HepG2 (cell line): ENCODE measurements at regions not wholly inside any gene's neighbourhood (a gene's known extent, or its start where the extent isn't known, plus 50 kb on each side); places are given as distances from the start of the nearest gene placed in this dataset.

Source experiments
- ATAC-seq: fragments of 200-7000 bp; cut with Tn5 transposase; 3 replicates; pipeline ENCODE4 v1.9.1; 2020; ENCODE audit warnings: mild to moderate bottlenecking, moderate library complexity
- BruUV-seq: library from RNA; stranded (reverse); fragments of 400-500 nt; replicated peaks from 2 replicates; lab custom pipeline; 2021; lab: Mats Ljungman, UMichigan
- CTCF ChIA-PET: fragments of 300-600 bp; formaldehyde crosslinking; extraction: SDS; loops from one replicate; lab custom pipeline; 2021; ENCODE audit warnings: low total read pairs, inconsistent platforms, low intra/inter-chr PET ratio; lab: Yijun Ruan, JAX
- POLR2A ChIA-PET: fragments of 350-600 bp; sonication (Branson Sonifier 250); formaldehyde crosslinking; loops from one replicate; lab custom pipeline; 2020; ENCODE audit warnings: antibody characterized with exemption, inconsistent platforms; lab: Yijun Ruan, JAX
- DNase-seq: peaks from one replicate; pipeline ENCODE4 v3.0.0-alpha.2; 2015; ENCODE audit warnings: low spot score
- FAIRE-seq: peaks from 3 replicates; lab custom pipeline; 2011; peaks lifted over from hg19 to GRCh38; lab: Jason Lieb, UNC
- H2AFZ ChIP-seq: one replicate; pipeline ENCODE4 v1.6.1; 2011; ENCODE audit warnings: low read length, inconsistent platforms
- H3K27ac ChIP-seq: fragments of 300-600 bp; 3 replicates; pipeline ENCODE4 v1.8.0; 2011; ENCODE audit warnings: mixed run types, mild to moderate bottlenecking, mixed read lengths, low read length, inconsistent platforms; ENCODE audit not compliant: insufficient read depth; ENCODE audit errors: extremely low read length
- H3K27me3 ChIP-seq, 2 experiments: fragments of 200-600 bp in 1 of 2; 2 replicates in 1 of 2; 3 replicates in 1 of 2; pipeline versions ENCODE4 v1.6.0 to v1.8.0; 2011; ENCODE audit warnings: low read length in 2 of 2, mild to moderate bottlenecking in 2 of 2, moderate library complexity in 2 of 2, inconsistent platforms in 1 of 2; ENCODE audit not compliant: insufficient read depth in 2 of 2, control insufficient read depth in 1 of 2
- H3K36me3 ChIP-seq, 2 experiments: fragments of 200-600 bp in 1 of 2; replicated peaks in 1 of 2; 2 replicates in 1 of 2; 3 replicates in 1 of 2; pipeline versions ENCODE4 v1.5.1 to v1.8.0; 2011; ENCODE audit warnings: low read length in 2 of 2, inconsistent platforms in 1 of 2; ENCODE audit not compliant: insufficient read depth in 2 of 2, control insufficient read depth in 1 of 2
- H3K4me1 ChIP-seq: 2 replicates; pipeline ENCODE4 v1.5.1; 2012; ENCODE audit warnings: low read length, inconsistent platforms; ENCODE audit not compliant: insufficient read depth
- H3K4me2 ChIP-seq: 2 replicates; pipeline ENCODE4 v1.6.0; 2011; ENCODE audit warnings: low read depth, low read length, inconsistent platforms
- H3K4me3 ChIP-seq, 3 experiments: fragments of 200-600 bp in 1 of 3; sonication (generic), shearing (Covaris generic) in 1 of 3; replicated peaks in 1 of 3; 2 replicates each; pipeline ENCODE4 v1.5.1; 2011 to 2016; ENCODE audit warnings: low read length in 3 of 3, inconsistent platforms in 2 of 3, low read depth in 2 of 3, mild to moderate bottlenecking in 2 of 3, control low read depth in 1 of 3, mixed read lengths in 1 of 3; ENCODE audit not compliant: insufficient read depth in 1 of 3
- H3K79me2 ChIP-seq: one replicate; pipeline ENCODE4 v1.6.1; 2011; ENCODE audit warnings: low read length, inconsistent platforms; ENCODE audit not compliant: insufficient read depth
- H3K9ac ChIP-seq: 2 replicates; pipeline ENCODE4 v1.6.0; 2011; ENCODE audit warnings: mild to moderate bottlenecking, low read depth, low read length, inconsistent platforms; ENCODE audit not compliant: insufficient read depth
- H3K9me3 ChIP-seq: 2 replicates; pipeline ENCODE4 v1.5.1; 2012; ENCODE audit warnings: mild to moderate bottlenecking, low read length
- H4K20me1 ChIP-seq: 2 replicates; pipeline ENCODE4 v1.6.0; 2011; ENCODE audit warnings: inconsistent platforms, mild to moderate bottlenecking, low read length, moderate library complexity; ENCODE audit not compliant: insufficient read depth
- JARID2 ChIP-seq: sonication (generic); formaldehyde crosslinking; IDR thresholded peaks from 2 replicates; pipeline ENCODE4 v1.8.1; 2023; ENCODE audit warnings: missing genetic modification reagents, inconsistent platforms; ENCODE audit not compliant: insufficient replicate concordance
- KMT2A ChIP-seq: sonication (generic); formaldehyde crosslinking; IDR thresholded peaks from 2 replicates; pipeline ENCODE4 v1.4.0; 2020; ENCODE audit warnings: missing genetic modification reagents
- MIXL1 ChIP-seq: IDR thresholded peaks from 2 replicates; pipeline ENCODE4 v1.6.1; 2016
- NCOA5 ChIP-seq: sonication (generic); formaldehyde crosslinking; IDR thresholded peaks from 2 replicates; pipeline ENCODE4 v1.4.0; 2020; ENCODE audit warnings: missing genetic modification reagents
- PPARG ChIP-seq: conservative IDR thresholded peaks from 2 replicates; pipeline ENCODE4 v1.6.1; 2016; ENCODE audit warnings: missing biosample characterization, missing genetic modification reagents
- RELA ChIP-seq: sonication (generic); formaldehyde crosslinking; IDR thresholded peaks from 2 replicates; pipeline ENCODE4 v1.4.0; 2020; ENCODE audit warnings: missing genetic modification reagents
- SIN3A ChIP-seq: IDR thresholded peaks from 2 replicates; pipeline ENCODE4 v1.6.1; 2011; ENCODE audit warnings: low read depth, mild to moderate bottlenecking, control low read depth, low read length, borderline replicate concordance
- SP5 ChIP-seq: IDR thresholded peaks from 2 replicates; pipeline ENCODE4 v1.6.1; 2016; ENCODE audit warnings: low read depth, borderline replicate concordance
- SRSF9 ChIP-seq: fragments of 200-400 bp; formaldehyde crosslinking; IDR thresholded peaks from 2 replicates; pipeline ENCODE4 v1.6.1; 2018; ENCODE audit warnings: borderline replicate concordance, mild to moderate bottlenecking, low read depth, low read length; ENCODE audit not compliant: insufficient read depth, poor library complexity, severe bottlenecking
- TSC22D2 ChIP-seq: sonication (generic); formaldehyde crosslinking; IDR thresholded peaks from 2 replicates; pipeline ENCODE4 v1.5.1; 2020; ENCODE audit warnings: missing genetic modification reagents, mild to moderate bottlenecking, borderline replicate concordance
- ZBTB1 ChIP-seq: sonication (generic); formaldehyde crosslinking; IDR thresholded peaks from 2 replicates; pipeline ENCODE4 v1.4.0; 2020; ENCODE audit warnings: missing genetic modification reagents, borderline replicate concordance
- ZC3H4 ChIP-seq: sonication (generic); formaldehyde crosslinking; IDR thresholded peaks from 2 replicates; pipeline ENCODE4 v1.4.0; 2020; ENCODE audit warnings: missing genetic modification reagents, borderline replicate concordance
- ZNF549 ChIP-seq: sonication (generic); formaldehyde crosslinking; IDR thresholded peaks from 2 replicates; pipeline ENCODE4 v1.5.0; 2020; ENCODE audit warnings: missing genetic modification reagents
- ZNF552 ChIP-seq: sonication (generic); formaldehyde crosslinking; IDR thresholded peaks from 2 replicates; pipeline ENCODE4 v1.9.0; 2022; ENCODE audit warnings: missing genetic modification reagents, mild to moderate bottlenecking, borderline replicate concordance
- ZNF720 ChIP-seq: sonication (generic); formaldehyde crosslinking; IDR thresholded peaks from 2 replicates; pipeline ENCODE4 v1.4.0; 2020; ENCODE audit warnings: missing genetic modification reagents
- ZNF850 ChIP-seq: sonication (generic); formaldehyde crosslinking; conservative IDR thresholded peaks from 2 replicates; pipeline ENCODE4 v1.9.0; 2021; ENCODE audit warnings: mild to moderate bottlenecking, missing genetic modification reagents
- ZSCAN30 ChIP-seq: sonication (generic); formaldehyde crosslinking; IDR thresholded peaks from 2 replicates; pipeline ENCODE4 v1.5.0; 2020; ENCODE audit warnings: mild to moderate bottlenecking, missing genetic modification reagents
- WGBS: methylation state at CpG from one replicate; pipeline ENCODE4 v1.1.6; 2017; ENCODE audit warnings: low lambda C conversion rate; 5-methylcytosine and 5-hydroxymethylcytosine counted together
- in situ Hi-C: cut with HindIII; loops from 2 replicates; pipeline ENCODE4 v1.10.0; 2017; ENCODE audit warnings: low pct_unique_long_range_greater_than_20kb; ENCODE audit not compliant: extremely low pct_ligation_motif_present
- intact Hi-C: fragments of 100-400 bp; cut with micrococcal nuclease; formaldehyde crosslinking; loops from one replicate; pipeline ENCODE4 v1.10.0; 2022; ENCODE audit not compliant: unreplicated experiment
- TF ChIP-seq, protein P1 (sequence below): IDR thresholded peaks from 2 replicates; pipeline ENCODE4 v1.6.1; 2012; ENCODE audit warnings: inconsistent platforms
- TF ChIP-seq, protein P2 (sequence below), 2 experiments: sonication (generic) in 1 of 2; formaldehyde crosslinking in 1 of 2; IDR thresholded peaks; 2 replicates each; pipeline versions ENCODE4 v1.4.0 to v1.6.1; 2016 to 2020; ENCODE audit warnings: borderline replicate concordance in 1 of 2, low read depth in 1 of 2, mild to moderate bottlenecking in 1 of 2, missing genetic modification reagents in 1 of 2

DNA sequence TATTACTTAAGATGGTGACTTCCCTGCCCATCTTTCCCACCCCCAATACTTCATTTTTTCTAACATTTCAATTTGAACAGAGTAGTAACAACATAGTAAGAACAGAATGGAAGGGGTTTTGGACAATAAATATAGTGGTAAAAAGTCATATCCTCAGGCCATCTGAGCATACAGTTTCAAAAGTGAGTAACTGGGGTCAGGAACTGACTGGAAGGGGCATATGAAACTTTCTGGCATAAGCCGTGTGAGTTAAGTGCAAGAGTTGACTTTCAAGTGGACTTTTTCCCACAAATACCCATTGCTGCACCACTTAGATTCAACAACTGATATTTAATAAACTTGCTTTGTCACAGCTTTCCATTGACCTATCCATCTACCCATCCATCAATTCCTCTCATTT lies 153.5 kb upstream of the IL12A start:
- in situ Hi-C loops = no loop called here
- intact Hi-C loops = no loop called here
- Histone ChIP-seq H3K79me2 (no peaks in the 10 kb centered on the region), H3K27ac (no peak overlapping the region), H3K4me2 (no peak overlapping the region), H3K4me1 (no peaks in the 10 kb centered on the region), H3K9ac (no peak overlapping the region), H4K20me1 (no peaks in the 10 kb centered on the region)
- CTCF ChIA-PET = no interaction called here
- TF ChIP-seq TSC22D2 (CRISPR knock-in tag) (no peak), ZBTB1 (no peak), JARID2 (no peak), ZNF720 (CRISPR knock-in tag) (no peak), ZSCAN30 (CRISPR knock-in tag) (no peak), MIXL1 (CRISPR knock-in tag) (no peak), ZNF549 (CRISPR knock-in tag) (no peak), RELA (no peak), PPARG (CRISPR knock-in tag) (no peak), SP5 (CRISPR knock-in tag) (no peak), ZC3H4 (CRISPR knock-in tag) (no peak), KMT2A (no peak), SIN3A (no peak), SRSF9 (no peak), ZNF552 (CRISPR knock-in tag) (no peak), NCOA5 (no peak), ZNF850 (CRISPR knock-in tag) (no peak)
- TF ChIP-seq, protein P1, sequence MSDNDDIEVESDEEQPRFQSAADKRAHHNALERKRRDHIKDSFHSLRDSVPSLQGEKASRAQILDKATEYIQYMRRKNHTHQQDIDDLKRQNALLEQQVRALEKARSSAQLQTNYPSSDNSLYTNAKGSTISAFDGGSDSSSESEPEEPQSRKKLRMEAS = no peak
- TF ChIP-seq, protein P2, sequence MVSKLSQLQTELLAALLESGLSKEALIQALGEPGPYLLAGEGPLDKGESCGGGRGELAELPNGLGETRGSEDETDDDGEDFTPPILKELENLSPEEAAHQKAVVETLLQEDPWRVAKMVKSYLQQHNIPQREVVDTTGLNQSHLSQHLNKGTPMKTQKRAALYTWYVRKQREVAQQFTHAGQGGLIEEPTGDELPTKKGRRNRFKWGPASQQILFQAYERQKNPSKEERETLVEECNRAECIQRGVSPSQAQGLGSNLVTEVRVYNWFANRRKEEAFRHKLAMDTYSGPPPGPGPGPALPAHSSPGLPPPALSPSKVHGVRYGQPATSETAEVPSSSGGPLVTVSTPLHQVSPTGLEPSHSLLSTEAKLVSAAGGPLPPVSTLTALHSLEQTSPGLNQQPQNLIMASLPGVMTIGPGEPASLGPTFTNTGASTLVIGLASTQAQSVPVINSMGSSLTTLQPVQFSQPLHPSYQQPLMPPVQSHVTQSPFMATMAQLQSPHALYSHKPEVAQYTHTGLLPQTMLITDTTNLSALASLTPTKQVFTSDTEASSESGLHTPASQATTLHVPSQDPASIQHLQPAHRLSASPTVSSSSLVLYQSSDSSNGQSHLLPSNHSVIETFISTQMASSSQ (IDR thresholded peaks at IDR 0.05; ENCODE audit: low read depth) = no peak
- TF ChIP-seq, protein P2 (CRISPR knock-in tag; IDR thresholded peaks at IDR 0.05; ENCODE audit: borderline replicate concordance) = no peak
- TF ChIP-seq, all 625 proteins: peak for 0
- H3K27me3 ChIP-seq = no peaks in the 10 kb centered on the region
- ATAC-seq = no peak
- no peak overlapping the region for H2AFZ ChIP-seq
- H3K9me3 ChIP-seq = no peaks in the 10 kb centered on the region
- POLR2A ChIA-PET = no interaction called here
- WGBS = 88% methylated on average over 1 of the region's 1 CpG
- BruUV-seq = no TSS peak
- DNase-seq = no peak
- no peak for FAIRE-seq
- no peak overlapping the region for H3K4me3 ChIP-seq
- H3K36me3 ChIP-seq = no peaks in the 10 kb centered on the region
